WTC11 (cell line): ENCODE measurements at regions not wholly inside any gene's neighbourhood (a gene's known extent, or its start where the extent isn't known, plus 50 kb on each side); places are given as distances from the start of the nearest gene placed in this dataset.

Experiments
- ATAC-seq: fragments of 200-7000 bp; cut with Tn5 transposase; 2 replicates; pipeline ENCODE4 v1.10.0; 2021; ENCODE audit warnings: mild to moderate bottlenecking, moderate library complexity
- CTCF ChIA-PET: fragments of 300-600 bp; sonication (Branson Sonifier 250); formaldehyde crosslinking; loops from one replicate; lab custom pipeline; 2021; ENCODE audit warnings: antibody characterized with exemption; lab: Charles Lee
- POLR2A ChIA-PET: fragments of 350-600 bp; sonication (Branson Sonifier 250); formaldehyde crosslinking; loops from one replicate; lab custom pipeline; 2021; ENCODE audit warnings: antibody characterized with exemption; lab: Charles Lee
- DNase-seq: peaks from one replicate; pipeline ENCODE4 v3.0.0; 2021; ENCODE audit warnings: low spot score
- H3K27ac Mint-ChIP-seq: 2 replicates; pipeline ENCODE4 v1.8.0; 2021; ENCODE audit warnings: mixed read lengths
- H3K27me3 Mint-ChIP-seq: 2 replicates; pipeline ENCODE4 v1.8.0; 2021; ENCODE audit warnings: low read depth, mild to moderate bottlenecking, moderate library complexity, mixed read lengths
- H3K36me3 Mint-ChIP-seq: 2 replicates; pipeline ENCODE4 v1.8.0; 2021; ENCODE audit warnings: mixed read lengths
- H3K4me1 Mint-ChIP-seq: 2 replicates; pipeline ENCODE4 v1.8.0; 2022; ENCODE audit warnings: mixed read lengths
- H3K4me3 Mint-ChIP-seq: 2 replicates; pipeline ENCODE4 v1.8.0; 2021; ENCODE audit warnings: mild to moderate bottlenecking, moderate library complexity, mixed read lengths
- H3K9me3 Mint-ChIP-seq: 2 replicates; pipeline ENCODE4 v1.8.0; 2021; ENCODE audit warnings: mixed read lengths
- EMX1 ChIP-seq: fragments of 250-450 bp; sonication (Bioruptor Pico); IDR thresholded peaks from 2 replicates; pipeline ENCODE4 v1.8.0; 2021; ENCODE audit warnings: mild to moderate bottlenecking
- ESRRA ChIP-seq: sonication (generic); formaldehyde crosslinking; IDR thresholded peaks from 2 replicates; pipeline ENCODE4 v1.8.1; 2022; ENCODE audit warnings: mild to moderate bottlenecking, missing genetic modification reagents, borderline replicate concordance
- GTF2I ChIP-seq: fragments of 250-450 bp; sonication (Bioruptor Pico); conservative IDR thresholded peaks from 2 replicates; pipeline ENCODE4 v1.4.0; 2021; ENCODE audit warnings: mild to moderate bottlenecking
- NFYB ChIP-seq: sonication (generic); formaldehyde crosslinking; conservative IDR thresholded peaks from 2 replicates; pipeline ENCODE4 v1.8.0; 2022; ENCODE audit warnings: low read depth, missing genetic modification reagents
- NR3C1 ChIP-seq: sonication (generic); formaldehyde crosslinking; conservative IDR thresholded peaks from 2 replicates; pipeline ENCODE4 v1.8.1; 2023; ENCODE audit warnings: low read depth, mild to moderate bottlenecking, missing genetic modification reagents
- RELA ChIP-seq: sonication (generic); formaldehyde crosslinking; IDR thresholded peaks from 2 replicates; pipeline ENCODE4 v1.8.1; 2022; ENCODE audit warnings: missing genetic modification reagents, mild to moderate bottlenecking, borderline replicate concordance
- TCF7 ChIP-seq: sonication (generic); formaldehyde crosslinking; IDR thresholded peaks from 2 replicates; pipeline ENCODE4 v1.8.0; 2022; ENCODE audit warnings: mild to moderate bottlenecking, low read depth, missing genetic modification reagents, moderate library complexity
- TP53 ChIP-seq: sonication (generic); formaldehyde crosslinking; IDR thresholded peaks from 2 replicates; pipeline ENCODE4 v1.8.1; 2023; ENCODE audit warnings: mild to moderate bottlenecking, missing genetic modification reagents
- ZBTB21 ChIP-seq: sonication (generic); formaldehyde crosslinking; IDR thresholded peaks from 2 replicates; pipeline ENCODE4 v1.8.1; 2023; ENCODE audit warnings: mild to moderate bottlenecking, missing genetic modification reagents, borderline replicate concordance
- ZNF121 ChIP-seq: sonication (generic); formaldehyde crosslinking; IDR thresholded peaks from 2 replicates; pipeline ENCODE4 v1.8.0; 2023; ENCODE audit warnings: missing genetic modification reagents
- ZNF263 ChIP-seq: sonication (generic); formaldehyde crosslinking; IDR thresholded peaks from 2 replicates; pipeline ENCODE4 v1.8.1; 2022; ENCODE audit warnings: low read depth, mild to moderate bottlenecking, moderate library complexity, missing genetic modification reagents
- ZNF416 ChIP-seq: fragments of 250-450 bp; sonication (Bioruptor Pico); IDR thresholded peaks from 2 replicates; pipeline ENCODE4 v1.9.0; 2021; ENCODE audit warnings: mild to moderate bottlenecking, inconsistent platforms
- ZNF671 ChIP-seq: fragments of 250-450 bp; sonication (Bioruptor Pico); IDR thresholded peaks from 2 replicates; pipeline ENCODE4 v1.8.0; 2021; ENCODE audit warnings: mild to moderate bottlenecking
- TF ChIP-seq, protein P1 (sequence below): sonication (generic); formaldehyde crosslinking; IDR thresholded peaks from 2 replicates; pipeline ENCODE4 v1.8.0; 2022; ENCODE audit warnings: mild to moderate bottlenecking, missing genetic modification reagents
- TF ChIP-seq, protein P2 (sequence below): sonication (generic); formaldehyde crosslinking; IDR thresholded peaks from 2 replicates; pipeline ENCODE4 v1.8.1; 2023; ENCODE audit warnings: mild to moderate bottlenecking, missing genetic modification reagents, moderate library complexity
- TF ChIP-seq, protein P3 (sequence below): fragments of 250-450 bp; sonication (Bioruptor Pico); IDR thresholded peaks from 2 replicates; pipeline ENCODE4 v1.9.0; 2021; ENCODE audit warnings: mild to moderate bottlenecking, borderline replicate concordance
- TF ChIP-seq, protein P4 (sequence below): fragments of 250-450 bp; sonication (Bioruptor Pico); IDR thresholded peaks from 2 replicates; pipeline ENCODE4 v1.9.0; 2021; ENCODE audit warnings: mild to moderate bottlenecking
- TF ChIP-seq, protein P5 (sequence below): fragments of 250-450 bp; sonication (Bioruptor Pico); IDR thresholded peaks from 2 replicates; pipeline ENCODE4 v1.9.0; 2021; ENCODE audit warnings: moderate library complexity, mild to moderate bottlenecking, inconsistent platforms, borderline replicate concordance

DNA sequence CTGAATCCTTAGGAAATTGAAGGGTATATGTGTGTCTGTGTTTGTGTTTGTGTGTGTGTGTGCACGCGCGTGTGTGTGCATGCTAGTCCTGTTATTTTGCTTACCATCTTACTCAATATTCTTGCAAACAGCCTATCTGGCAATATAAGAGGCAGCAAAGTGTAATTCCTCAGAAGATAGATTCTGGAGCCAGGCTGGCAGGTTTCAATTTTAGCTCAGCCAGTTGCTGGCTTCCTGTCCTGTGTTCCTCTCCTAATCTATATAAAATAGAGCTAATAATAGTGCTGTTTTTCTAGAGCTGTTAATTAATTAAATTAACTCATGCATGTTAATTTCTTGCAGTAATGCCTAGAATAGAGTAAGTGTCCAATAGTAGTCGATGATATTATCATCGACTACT is 256.2 kb downstream of the PIK3C3 start (continued):
- TF ChIP-seq ZNF416 (no peak), NFYB (CRISPR knock-in tag) (no peak)

DNA sequence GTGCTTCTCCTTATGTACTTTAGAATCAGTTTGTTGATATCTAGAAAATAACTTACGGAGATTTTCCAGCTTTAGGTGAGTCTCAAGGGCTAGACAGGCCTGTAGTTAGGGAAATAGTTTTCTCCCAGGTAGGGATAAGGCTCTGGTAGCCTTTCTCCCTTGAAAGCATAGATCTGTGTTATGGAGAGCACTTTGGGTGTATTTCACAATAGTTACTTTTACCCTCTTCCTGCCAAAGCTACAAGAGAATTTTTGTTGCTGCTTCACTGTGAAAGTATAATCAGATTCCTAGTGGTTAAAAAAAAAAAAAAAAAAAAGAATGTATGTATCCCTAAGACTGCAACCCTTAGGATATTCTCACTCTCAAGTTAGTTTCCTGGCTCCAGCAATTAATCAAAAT is 267.5 kb downstream of the PIK3C3 start:
- H3K4me3 Mint-ChIP-seq = no peak overlapping the region
- no peak overlapping the region for H3K27ac Mint-ChIP-seq
- H3K4me1 Mint-ChIP-seq = peaks cover 4% of the 10 kb centered on the region; the same call in 1 of the 2 replicates
- H3K27me3 Mint-ChIP-seq = no peaks in the 10 kb centered on the region
- CTCF ChIA-PET = interaction anchor here (0.7 kb wide), 1 partner anchor 282 kb away, joined by 5 read pairs; no protein-coding TSS in a partner anchor
- ATAC-seq (no peak), DNase-seq (no peak)
- no peaks in the 10 kb centered on the region for H3K36me3 Mint-ChIP-seq
- H3K9me3 Mint-ChIP-seq = 0 out of 2 replicates have a peak, but pooled peaks cover under 1% of the 10 kb centered on the region
- TF ChIP-seq ZNF121 (CRISPR knock-in tag) (no peak), EMX1 (CRISPR knock-in tag) (no peak), NR3C1 (CRISPR knock-in tag) (no peak), TP53 (CRISPR knock-in tag) (no peak), RELA (CRISPR knock-in tag) (no peak), TCF7 (CRISPR knock-in tag) (no peak), ZNF671 (no peak), ESRRA (no peak), ZBTB21 (CRISPR knock-in tag) (no peak)
- TF ChIP-seq, protein P1, sequence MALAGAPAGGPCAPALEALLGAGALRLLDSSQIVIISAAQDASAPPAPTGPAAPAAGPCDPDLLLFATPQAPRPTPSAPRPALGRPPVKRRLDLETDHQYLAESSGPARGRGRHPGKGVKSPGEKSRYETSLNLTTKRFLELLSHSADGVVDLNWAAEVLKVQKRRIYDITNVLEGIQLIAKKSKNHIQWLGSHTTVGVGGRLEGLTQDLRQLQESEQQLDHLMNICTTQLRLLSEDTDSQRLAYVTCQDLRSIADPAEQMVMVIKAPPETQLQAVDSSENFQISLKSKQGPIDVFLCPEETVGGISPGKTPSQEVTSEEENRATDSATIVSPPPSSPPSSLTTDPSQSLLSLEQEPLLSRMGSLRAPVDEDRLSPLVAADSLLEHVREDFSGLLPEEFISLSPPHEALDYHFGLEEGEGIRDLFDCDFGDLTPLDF (CRISPR knock-in tag) = no peak
- TF ChIP-seq, protein P2, sequence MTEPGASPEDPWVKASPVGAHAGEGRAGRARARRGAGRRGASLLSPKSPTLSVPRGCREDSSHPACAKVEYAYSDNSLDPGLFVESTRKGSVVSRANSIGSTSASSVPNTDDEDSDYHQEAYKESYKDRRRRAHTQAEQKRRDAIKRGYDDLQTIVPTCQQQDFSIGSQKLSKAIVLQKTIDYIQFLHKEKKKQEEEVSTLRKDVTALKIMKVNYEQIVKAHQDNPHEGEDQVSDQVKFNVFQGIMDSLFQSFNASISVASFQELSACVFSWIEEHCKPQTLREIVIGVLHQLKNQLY (CRISPR knock-in tag) = no peak
- TF ChIP-seq, protein P3, sequence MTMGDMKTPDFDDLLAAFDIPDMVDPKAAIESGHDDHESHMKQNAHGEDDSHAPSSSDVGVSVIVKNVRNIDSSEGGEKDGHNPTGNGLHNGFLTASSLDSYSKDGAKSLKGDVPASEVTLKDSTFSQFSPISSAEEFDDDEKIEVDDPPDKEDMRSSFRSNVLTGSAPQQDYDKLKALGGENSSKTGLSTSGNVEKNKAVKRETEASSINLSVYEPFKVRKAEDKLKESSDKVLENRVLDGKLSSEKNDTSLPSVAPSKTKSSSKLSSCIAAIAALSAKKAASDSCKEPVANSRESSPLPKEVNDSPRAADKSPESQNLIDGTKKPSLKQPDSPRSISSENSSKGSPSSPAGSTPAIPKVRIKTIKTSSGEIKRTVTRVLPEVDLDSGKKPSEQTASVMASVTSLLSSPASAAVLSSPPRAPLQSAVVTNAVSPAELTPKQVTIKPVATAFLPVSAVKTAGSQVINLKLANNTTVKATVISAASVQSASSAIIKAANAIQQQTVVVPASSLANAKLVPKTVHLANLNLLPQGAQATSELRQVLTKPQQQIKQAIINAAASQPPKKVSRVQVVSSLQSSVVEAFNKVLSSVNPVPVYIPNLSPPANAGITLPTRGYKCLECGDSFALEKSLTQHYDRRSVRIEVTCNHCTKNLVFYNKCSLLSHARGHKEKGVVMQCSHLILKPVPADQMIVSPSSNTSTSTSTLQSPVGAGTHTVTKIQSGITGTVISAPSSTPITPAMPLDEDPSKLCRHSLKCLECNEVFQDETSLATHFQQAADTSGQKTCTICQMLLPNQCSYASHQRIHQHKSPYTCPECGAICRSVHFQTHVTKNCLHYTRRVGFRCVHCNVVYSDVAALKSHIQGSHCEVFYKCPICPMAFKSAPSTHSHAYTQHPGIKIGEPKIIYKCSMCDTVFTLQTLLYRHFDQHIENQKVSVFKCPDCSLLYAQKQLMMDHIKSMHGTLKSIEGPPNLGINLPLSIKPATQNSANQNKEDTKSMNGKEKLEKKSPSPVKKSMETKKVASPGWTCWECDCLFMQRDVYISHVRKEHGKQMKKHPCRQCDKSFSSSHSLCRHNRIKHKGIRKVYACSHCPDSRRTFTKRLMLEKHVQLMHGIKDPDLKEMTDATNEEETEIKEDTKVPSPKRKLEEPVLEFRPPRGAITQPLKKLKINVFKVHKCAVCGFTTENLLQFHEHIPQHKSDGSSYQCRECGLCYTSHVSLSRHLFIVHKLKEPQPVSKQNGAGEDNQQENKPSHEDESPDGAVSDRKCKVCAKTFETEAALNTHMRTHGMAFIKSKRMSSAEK = no peak
- TF ChIP-seq, protein P4, sequence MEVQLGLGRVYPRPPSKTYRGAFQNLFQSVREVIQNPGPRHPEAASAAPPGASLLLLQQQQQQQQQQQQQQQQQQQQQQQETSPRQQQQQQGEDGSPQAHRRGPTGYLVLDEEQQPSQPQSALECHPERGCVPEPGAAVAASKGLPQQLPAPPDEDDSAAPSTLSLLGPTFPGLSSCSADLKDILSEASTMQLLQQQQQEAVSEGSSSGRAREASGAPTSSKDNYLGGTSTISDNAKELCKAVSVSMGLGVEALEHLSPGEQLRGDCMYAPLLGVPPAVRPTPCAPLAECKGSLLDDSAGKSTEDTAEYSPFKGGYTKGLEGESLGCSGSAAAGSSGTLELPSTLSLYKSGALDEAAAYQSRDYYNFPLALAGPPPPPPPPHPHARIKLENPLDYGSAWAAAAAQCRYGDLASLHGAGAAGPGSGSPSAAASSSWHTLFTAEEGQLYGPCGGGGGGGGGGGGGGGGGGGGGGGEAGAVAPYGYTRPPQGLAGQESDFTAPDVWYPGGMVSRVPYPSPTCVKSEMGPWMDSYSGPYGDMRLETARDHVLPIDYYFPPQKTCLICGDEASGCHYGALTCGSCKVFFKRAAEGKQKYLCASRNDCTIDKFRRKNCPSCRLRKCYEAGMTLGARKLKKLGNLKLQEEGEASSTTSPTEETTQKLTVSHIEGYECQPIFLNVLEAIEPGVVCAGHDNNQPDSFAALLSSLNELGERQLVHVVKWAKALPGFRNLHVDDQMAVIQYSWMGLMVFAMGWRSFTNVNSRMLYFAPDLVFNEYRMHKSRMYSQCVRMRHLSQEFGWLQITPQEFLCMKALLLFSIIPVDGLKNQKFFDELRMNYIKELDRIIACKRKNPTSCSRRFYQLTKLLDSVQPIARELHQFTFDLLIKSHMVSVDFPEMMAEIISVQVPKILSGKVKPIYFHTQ = no peak
- TF ChIP-seq, all 79 proteins: peak for 0
- POLR2A ChIA-PET = no interaction called here

DNA sequence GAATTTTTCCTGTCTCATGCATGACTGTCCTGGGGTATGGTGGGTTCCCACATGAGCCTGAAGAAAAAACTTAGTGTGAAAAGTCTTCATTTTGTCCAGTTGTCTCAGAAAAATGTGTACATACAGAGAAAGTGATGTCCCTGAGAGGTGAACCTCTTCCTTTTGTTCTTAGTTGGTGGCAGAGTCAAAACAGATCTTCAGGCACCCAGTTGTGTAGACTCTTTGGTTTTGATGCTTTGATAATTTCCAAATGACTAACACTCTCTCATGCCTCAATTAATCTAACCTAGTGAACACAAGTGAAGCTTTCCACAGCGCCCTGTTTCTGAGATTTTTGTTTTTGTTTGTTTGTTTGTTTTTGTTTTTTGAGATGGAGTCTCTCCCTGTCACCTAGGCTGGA is 273.5 kb downstream of the PIK3C3 start:
- H3K9me3 Mint-ChIP-seq = peaks cover 5% of the 10 kb centered on the region
- no peaks in the 10 kb centered on the region for H3K27me3 Mint-ChIP-seq
- CTCF ChIA-PET = no interaction called here
- H3K27ac Mint-ChIP-seq = no peak overlapping the region
- TF ChIP-seq, protein P1 (CRISPR knock-in tag) = no peak
- TF ChIP-seq, protein P5, sequence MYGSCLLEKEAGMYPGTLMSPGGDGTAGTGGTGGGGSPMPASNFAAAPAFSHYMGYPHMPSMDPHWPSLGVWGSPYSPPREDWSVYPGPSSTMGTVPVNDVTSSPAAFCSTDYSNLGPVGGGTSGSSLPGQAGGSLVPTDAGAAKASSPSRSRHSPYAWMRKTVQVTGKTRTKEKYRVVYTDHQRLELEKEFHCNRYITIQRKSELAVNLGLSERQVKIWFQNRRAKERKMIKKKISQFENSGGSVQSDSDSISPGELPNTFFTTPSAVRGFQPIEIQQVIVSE (CRISPR knock-in tag) = no peak
- TF ChIP-seq ZNF263 (CRISPR knock-in tag) (no peak), GTF2I (CRISPR knock-in tag) (no peak)
- H3K36me3 Mint-ChIP-seq = no peaks in the 10 kb centered on the region
- POLR2A ChIA-PET = no interaction called here
- peaks cover 13% of the 10 kb centered on the region for H3K4me1 Mint-ChIP-seq
- H3K4me3 Mint-ChIP-seq = no peak overlapping the region
- no peak for DNase-seq
- no peak for ATAC-seq
